SU-DHL-6 (cell line): ENCODE measurements at regions not wholly inside any gene's neighbourhood (a gene's known extent, or its start where the extent isn't known, plus 50 kb on each side); places are given as distances from the start of the nearest gene placed in this dataset.

Source experiments
- EZH2phosphoT487 ChIP-seq: fragments of 200-600 bp; sonication (generic), shearing (Covaris generic); conservative IDR thresholded peaks from 2 replicates; pipeline ENCODE4 v1.6.1; 2018; ENCODE audit warnings: mild to moderate bottlenecking, antibody characterized with exemption, low read length, moderate library complexity, mixed read lengths
- TF ChIP-seq, protein P1 (sequence below): fragments of 200-600 bp; sonication (generic); IDR thresholded peaks from one replicate; pipeline ENCODE4 v1.5.1; 2017; ENCODE audit warnings: antibody characterized with exemption, mild to moderate bottlenecking, low read length, moderate library complexity; ENCODE audit not compliant: insufficient read depth, poor library complexity, severe bottlenecking

DNA sequence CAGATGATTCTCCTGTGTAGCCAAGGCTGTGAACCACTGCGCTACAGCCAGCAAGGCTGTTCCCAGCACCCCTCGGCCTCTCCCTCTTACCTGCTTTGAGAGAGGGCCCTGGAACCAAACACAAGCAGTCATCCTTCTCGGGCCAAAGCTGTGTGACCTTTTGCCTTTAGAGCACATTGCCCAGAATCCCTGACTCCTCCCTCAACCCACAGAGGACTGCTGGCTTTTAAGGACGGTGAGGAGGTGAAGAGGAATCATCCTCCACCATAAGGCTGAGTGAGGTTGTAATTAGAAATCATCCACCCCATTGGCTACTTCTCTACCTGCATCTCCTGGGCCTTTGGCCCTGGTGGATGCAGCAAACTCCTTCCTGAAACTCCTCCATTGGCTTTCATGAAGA lies 93.6 kb upstream of the PJA1 start:
- TF ChIP-seq, protein P1, sequence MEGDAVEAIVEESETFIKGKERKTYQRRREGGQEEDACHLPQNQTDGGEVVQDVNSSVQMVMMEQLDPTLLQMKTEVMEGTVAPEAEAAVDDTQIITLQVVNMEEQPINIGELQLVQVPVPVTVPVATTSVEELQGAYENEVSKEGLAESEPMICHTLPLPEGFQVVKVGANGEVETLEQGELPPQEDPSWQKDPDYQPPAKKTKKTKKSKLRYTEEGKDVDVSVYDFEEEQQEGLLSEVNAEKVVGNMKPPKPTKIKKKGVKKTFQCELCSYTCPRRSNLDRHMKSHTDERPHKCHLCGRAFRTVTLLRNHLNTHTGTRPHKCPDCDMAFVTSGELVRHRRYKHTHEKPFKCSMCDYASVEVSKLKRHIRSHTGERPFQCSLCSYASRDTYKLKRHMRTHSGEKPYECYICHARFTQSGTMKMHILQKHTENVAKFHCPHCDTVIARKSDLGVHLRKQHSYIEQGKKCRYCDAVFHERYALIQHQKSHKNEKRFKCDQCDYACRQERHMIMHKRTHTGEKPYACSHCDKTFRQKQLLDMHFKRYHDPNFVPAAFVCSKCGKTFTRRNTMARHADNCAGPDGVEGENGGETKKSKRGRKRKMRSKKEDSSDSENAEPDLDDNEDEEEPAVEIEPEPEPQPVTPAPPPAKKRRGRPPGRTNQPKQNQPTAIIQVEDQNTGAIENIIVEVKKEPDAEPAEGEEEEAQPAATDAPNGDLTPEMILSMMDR = no peak
- no peak for TF ChIP-seq EZH2phosphoT487
